LHCN-M2 (cell line): ENCODE measurements at regions not wholly inside any gene's neighbourhood (a gene's known extent, or its start where the extent isn't known, plus 50 kb on each side); places are given as distances from the start of the nearest gene placed in this dataset.

Experiments used
- DNase-seq: peaks from one replicate; pipeline ENCODE4 v3.0.0-alpha.2; 2012; ENCODE audit warnings: low read depth

DNA sequence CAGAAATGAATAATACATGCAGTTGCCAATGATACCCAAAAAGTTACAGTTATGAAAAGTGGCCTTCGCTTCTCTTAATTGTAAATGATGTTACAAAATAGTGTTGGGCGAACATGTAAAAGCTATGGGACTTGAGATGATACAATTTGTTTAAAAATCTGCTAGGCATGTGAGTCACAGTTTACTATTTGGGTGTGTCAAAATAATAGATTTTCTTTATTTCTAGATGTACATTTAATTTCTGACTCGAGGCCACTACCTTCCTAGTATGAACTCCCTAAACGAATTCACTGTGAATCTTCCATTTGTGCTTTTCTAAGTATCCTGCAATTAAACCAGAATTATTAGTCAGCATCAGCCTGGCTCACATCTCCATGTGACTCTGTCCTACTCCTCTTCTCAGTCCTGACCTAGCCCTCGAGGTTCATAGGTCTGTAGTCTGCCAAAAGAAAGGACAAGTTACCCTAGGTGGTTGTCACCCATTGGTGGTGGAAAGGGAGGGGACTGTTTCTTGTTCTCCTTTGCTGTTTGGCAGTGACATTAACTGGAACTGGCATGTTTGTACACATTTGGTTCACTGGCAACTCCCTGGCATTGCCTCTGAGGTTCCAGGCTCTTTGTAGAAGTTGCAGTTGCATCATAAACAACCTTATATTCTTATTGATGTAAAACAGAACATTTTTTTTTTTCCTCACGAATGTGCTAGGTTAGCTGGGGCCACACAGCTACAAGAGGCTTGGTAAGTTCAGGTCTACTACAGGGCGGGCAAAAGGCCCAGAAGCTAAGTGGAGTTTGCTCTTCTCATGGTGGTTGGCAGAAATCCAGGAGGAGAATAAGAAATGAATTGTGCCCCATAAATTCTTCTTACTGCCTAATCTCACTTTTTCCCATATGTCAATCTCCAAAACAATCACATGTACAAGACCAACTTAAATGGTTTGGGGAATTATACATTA lies 746.5 kb upstream of the ADAMTS5 start:
- DNase-seq, result no peak

GRCh38 chr21:27704567-27705166 lies 737.8 kb upstream of the ADAMTS5 start:
- DNase-seq, result no peak

DNA sequence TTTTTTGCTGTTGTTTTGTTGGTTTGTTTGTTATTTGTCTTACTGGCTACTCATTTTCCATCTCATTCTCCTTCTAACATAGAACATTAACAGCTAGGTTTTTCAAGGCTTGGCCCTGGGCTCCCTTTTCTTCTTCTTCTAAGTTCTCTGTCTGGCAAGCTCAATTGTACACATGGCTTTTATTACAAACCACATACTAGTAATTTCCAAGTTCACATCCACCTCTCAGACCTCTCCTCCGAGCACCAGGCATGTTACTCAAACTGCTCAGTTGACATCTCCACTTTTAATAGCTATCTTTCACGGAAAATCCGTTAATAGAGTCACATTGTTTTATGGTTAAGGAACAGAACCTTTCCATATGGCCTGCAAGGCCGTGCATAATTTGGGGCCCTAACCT lies 736.9 kb upstream of the ADAMTS5 start:
- DNase-seq, result no peak

- peak; percentile 90 for DNase-seq
These were observed 734.2 kb upstream of the ADAMTS5 start for GRCh38 chr21:27700974-27701614.

GRCh38 chr21:27695246-27695645 lies 728.4 kb upstream of the ADAMTS5 start:
- no peak for DNase-seq

GRCh38 chr21:27694667-27695066 lies 727.8 kb upstream of the ADAMTS5 start:
- DNase-seq, result peak; percentile 29

DNA sequence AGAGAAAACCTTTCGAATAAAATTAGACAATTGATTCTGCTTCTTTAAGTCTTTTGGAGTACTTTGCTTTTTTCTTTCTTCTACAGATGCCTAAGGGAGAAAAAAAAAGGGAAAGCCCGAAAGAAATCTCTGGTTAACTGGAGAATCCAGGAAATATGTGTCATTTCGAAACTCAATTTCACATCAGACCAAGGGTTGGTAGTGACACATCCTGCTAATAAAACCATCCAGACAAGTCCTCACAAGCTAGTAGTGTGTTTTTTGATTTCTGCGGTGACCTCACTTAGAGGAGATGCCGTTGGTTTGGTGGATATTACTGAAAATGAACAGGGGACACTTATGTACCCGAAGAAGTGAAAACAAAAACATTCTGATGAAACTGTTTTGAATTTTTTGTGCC lies 726.5 kb upstream of the ADAMTS5 start:
- DNase-seq, result peak; percentile 94

GRCh38 chr21:27691516-27691915 lies 724.6 kb upstream of the ADAMTS5 start:
- no peak for DNase-seq

GRCh38 chr21:27691006-27691405 lies 724.1 kb upstream of the ADAMTS5 start:
- no peak for DNase-seq

GRCh38 chr21:27690426-27690825 lies 723.5 kb upstream of the ADAMTS5 start:
- DNase-seq, result no peak

DNA sequence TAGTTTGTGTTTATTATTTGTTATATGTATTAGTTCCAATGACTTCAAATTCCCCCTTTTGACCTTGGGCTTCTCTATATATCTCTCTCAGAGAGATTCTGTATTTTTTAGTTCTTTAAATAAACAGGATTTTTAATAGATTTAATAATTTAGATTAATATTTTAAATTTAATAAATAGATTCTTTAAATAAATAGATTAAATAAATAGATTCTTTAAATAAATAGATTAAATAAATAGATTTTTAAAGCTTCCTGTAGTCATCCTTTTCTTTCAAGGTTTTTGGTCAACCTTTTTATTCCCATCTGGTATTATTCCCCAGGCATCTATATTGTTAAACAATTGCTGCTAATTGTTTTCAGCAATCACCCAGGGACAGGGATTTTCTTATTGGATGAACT lies 721.9 kb upstream of the ADAMTS5 start:
- DNase-seq, result no peak

- DNase-seq, result no peak
These were observed 716.4 kb upstream of the ADAMTS5 start for GRCh38 chr21:27683292-27683691.

DNA sequence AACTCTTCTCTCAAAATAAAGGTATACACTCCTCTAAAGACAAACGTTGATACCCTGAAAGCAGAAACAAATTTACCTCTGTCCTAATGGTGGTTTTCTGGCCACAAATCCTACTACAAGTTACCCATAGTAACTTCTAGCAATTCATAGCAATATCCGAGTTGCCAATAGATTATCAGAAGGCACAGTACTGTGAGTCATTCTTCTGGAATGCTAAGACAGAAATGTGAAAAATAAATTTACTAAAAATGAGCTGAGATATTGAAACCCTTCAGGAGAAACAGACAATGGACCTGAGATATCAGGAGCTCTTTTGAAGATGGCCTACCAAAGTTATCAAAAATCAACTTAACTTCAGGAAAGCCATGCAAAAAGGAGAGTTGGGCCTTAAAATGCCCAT lies 715.0 kb upstream of the ADAMTS5 start:
- peak; percentile 76 for DNase-seq

DNA sequence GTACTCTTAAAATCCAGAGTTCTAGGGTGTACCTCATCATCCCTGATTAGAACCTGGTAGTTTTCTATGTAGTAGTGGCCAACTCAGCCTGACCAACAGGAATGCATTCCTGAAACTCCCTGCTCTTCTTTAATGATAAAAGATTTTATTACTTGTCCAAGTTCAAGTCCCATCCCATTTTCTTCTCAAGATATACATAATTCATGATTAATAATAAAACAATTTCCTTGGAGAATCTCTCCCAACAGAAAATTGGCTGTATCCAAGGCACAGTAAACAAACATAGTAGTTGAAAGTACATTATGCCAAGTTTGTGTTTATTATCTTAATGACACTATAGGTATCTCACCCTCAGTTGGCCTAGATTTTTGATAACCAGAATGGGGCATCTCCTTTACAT lies 714.1 kb upstream of the ADAMTS5 start:
- DNase-seq, result peak; percentile 80

- no peak for DNase-seq
These were observed 713.3 kb upstream of the ADAMTS5 start for GRCh38 chr21:27680181-27680580.

DNA sequence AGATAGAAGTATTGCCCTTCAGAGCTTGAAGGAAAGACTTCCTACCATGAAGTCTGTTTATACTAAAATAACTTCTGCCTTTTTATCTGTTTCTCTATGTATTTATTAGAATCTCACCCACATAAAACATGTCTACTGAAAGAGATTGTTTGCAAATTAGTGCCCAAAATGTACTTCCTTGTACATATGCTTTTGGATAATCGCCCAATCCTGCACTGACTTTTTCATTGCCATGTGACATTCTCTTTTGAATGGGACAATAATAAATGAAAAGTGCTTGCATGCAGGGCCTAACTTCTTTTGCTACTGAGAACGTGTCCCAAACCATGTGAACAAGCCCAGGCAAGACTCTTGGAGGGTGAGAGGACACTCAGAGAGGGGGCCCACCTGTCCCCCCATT lies 711.6 kb upstream of the ADAMTS5 start:
- DNase-seq, result no peak

- DNase-seq, result no peak
These were observed 710.7 kb upstream of the ADAMTS5 start for GRCh38 chr21:27677546-27677945.

DNA sequence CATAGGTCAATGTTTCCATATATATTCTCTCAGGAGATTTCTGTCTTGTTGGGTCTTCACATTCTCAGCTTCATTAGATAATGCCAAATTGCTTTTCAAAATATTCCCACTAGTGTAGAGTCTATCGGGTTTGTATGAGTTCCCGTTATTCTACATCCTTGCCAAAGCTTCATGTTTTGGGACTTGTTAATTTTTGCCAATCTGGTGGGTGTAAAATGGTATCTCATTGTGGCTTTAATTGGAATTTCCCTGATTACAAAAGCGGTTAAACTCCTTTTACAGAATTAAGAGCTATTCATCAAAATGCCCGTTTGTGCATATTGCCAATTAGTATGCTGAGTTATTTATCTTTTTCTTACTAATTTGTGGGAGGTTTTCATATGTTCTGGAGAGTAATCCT lies 708.4 kb upstream of the ADAMTS5 start:
- DNase-seq, result no peak

DNA sequence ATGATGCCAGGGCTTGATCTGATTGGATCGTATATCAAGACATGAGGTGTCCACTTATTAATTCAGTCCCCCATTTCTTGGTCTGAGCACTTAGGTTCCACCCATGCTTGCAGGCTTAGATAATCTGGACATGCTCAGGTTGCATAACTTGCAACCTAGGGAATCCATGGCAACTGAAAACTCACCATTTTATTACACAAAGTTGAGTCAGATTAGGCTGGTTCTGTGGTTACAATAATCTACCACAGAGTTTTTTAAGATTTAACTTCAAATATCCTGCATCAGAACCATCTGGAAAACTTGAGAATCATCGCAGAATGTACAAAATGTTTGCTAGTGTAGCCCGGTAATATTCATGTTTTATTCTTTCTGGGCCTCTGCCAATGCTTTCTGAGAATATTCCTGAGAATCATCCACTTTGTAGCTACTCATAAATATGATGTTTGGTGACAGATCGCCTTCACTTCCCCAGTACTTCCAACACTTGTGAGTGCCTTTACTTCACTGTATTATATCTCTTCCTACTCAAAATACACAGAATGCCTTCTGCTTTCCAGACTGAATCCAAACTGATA lies 707.2 kb upstream of the ADAMTS5 start:
- DNase-seq, result peak; percentile 89

GRCh38 chr21:27673581-27673980 lies 706.7 kb upstream of the ADAMTS5 start:
- DNase-seq, result no peak

DNA sequence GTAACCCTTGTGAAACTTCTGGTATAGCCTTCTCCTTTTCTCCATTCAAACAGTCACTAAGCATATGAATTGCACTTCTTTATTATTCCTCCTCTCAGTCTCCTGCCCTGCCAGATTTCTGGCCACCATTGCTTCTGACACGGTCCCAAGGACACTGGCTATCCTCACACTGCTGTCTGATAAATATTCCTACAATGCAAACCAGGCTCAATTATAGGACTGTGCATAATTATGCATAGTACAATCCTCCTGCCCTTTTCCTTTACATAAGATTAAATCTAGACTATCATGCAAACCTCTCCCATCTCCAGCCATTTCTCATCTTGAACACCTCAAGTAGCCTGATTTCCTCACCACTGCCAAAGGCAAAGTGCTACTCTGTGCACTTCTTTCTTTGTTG lies 704.3 kb upstream of the ADAMTS5 start:
- no peak for DNase-seq

GRCh38 chr21:27653481-27653880 lies 686.6 kb upstream of the ADAMTS5 start:
- no peak for DNase-seq
